Common myeloid progenitor, CD34-positive (primary cell): ENCODE measurements at regions not wholly inside any gene's neighbourhood (a gene's known extent, or its start where the extent isn't known, plus 50 kb on each side); places are given as distances from the start of the nearest gene placed in this dataset.
A peak's percentile ranks its signal among the peaks of the same experiment; 100 is the strongest.

Experiments
- CTCF ChIA-PET: fragments of 350-600 bp; sonication (Branson Sonifier 250); formaldehyde crosslinking; loops from one replicate; lab custom pipeline; 2021; ENCODE audit warnings: antibody characterized with exemption; lab: Charles Lee
- POLR2A ChIA-PET: fragments of 350-600 bp; sonication (Branson Sonifier 250); formaldehyde crosslinking; loops from one replicate; lab custom pipeline; 2021; ENCODE audit warnings: antibody characterized with exemption; lab: Charles Lee
- DNase-seq, 3 donors: peaks; one replicate each; pipeline versions ENCODE4 v3.0.0 to v3.0.0-alpha.2; 2013
- H3K27ac ChIP-seq, 2 experiments: 1 replicate in 1 of 2; 2 replicates in 1 of 2; pipeline ENCODE4 v1.7.0; 2013; ENCODE audit warnings: inconsistent platforms in 2 of 2, low read length in 2 of 2, mild to moderate bottlenecking in 2 of 2, low read depth in 1 of 2, moderate library complexity in 1 of 2; ENCODE audit not compliant: severe bottlenecking in 2 of 2, insufficient read depth in 1 of 2, poor library complexity in 1 of 2
- H3K27me3 ChIP-seq, 5 experiments: replicated peaks in 2 of 5; 1 replicate in 3 of 5; 2 replicates in 2 of 5; pipeline versions ENCODE4 v1.6.1 to v1.7.0; 2013; ENCODE audit warnings: low read length in 4 of 5, mild to moderate bottlenecking in 2 of 5, moderate library complexity in 2 of 5, inconsistent platforms in 1 of 5; ENCODE audit not compliant: insufficient read depth in 5 of 5, control insufficient read depth in 4 of 5
- H3K36me3 ChIP-seq, 4 experiments: 1 replicate in 2 of 4; 2 replicates in 2 of 4; pipeline versions ENCODE4 v1.6.1 to v1.7.0; 2013; ENCODE audit warnings: low read length in 3 of 4, control low read depth in 1 of 4, mild to moderate bottlenecking in 1 of 4; ENCODE audit not compliant: control insufficient read depth in 4 of 4, insufficient read depth in 4 of 4
- H3K4me1 ChIP-seq, 4 experiments: 1 replicate in 3 of 4; 2 replicates in 1 of 4; pipeline versions ENCODE4 v1.6.1 to v1.7.1; 2013; ENCODE audit warnings: low read length in 3 of 4, mild to moderate bottlenecking in 3 of 4, control low read depth in 1 of 4, inconsistent platforms in 1 of 4, moderate library complexity in 1 of 4; ENCODE audit not compliant: control insufficient read depth in 4 of 4, insufficient read depth in 4 of 4; ENCODE audit errors: control extremely low read depth in 1 of 4
- H3K4me3 ChIP-seq, 7 experiments: 1 replicate in 4 of 7; 2 replicates in 3 of 7; pipeline versions ENCODE4 v1.5.1 to v1.7.0; 2013; ENCODE audit warnings: mild to moderate bottlenecking in 7 of 7, low read length in 6 of 7, moderate library complexity in 6 of 7, inconsistent platforms in 2 of 7, low read depth in 2 of 7, control low read depth in 1 of 7; ENCODE audit not compliant: insufficient read depth in 4 of 7, control insufficient read depth in 1 of 7; ENCODE audit errors: extremely low read depth in 1 of 7
- H3K9me3 ChIP-seq, 5 experiments: 1 replicate in 4 of 5; 2 replicates in 1 of 5; pipeline versions ENCODE4 v1.6.1 to v1.7.1; 2013; ENCODE audit warnings: low read length in 4 of 5, mild to moderate bottlenecking in 2 of 5, inconsistent platforms in 1 of 5, low read depth in 1 of 5, moderate library complexity in 1 of 5; ENCODE audit not compliant: control insufficient read depth in 4 of 5, insufficient read depth in 2 of 5; ENCODE audit errors: control extremely low read depth in 1 of 5
- WGBS: methylation state at CpG from one replicate; pipeline ENCODE4 v1.1.5; 2013; ENCODE audit not compliant: insufficient coverage; 5-methylcytosine and 5-hydroxymethylcytosine counted together

- DNase-seq, result no peak
- Histone ChIP-seq H3K9me3 (peaks cover 0 to 8% (median 2%) of the 10 kb centered on the region in 5 experiments), H3K27me3 (no peaks in the 10 kb centered on the region), H3K4me3 (no peak overlapping the region), H3K27ac (no peak overlapping the region), H3K4me1 (no peaks in the 10 kb centered on the region), H3K36me3 (no peaks in the 10 kb centered on the region)
- no CpG with 5 or more reads among the region's 2 CpGs for WGBS
- CTCF ChIA-PET, result no interaction called here
- POLR2A ChIA-PET, result no interaction called here
Measured at GRCh38 chr18:55884498-55884897, 296.5 kb upstream of the TCF4 start.

DNA sequence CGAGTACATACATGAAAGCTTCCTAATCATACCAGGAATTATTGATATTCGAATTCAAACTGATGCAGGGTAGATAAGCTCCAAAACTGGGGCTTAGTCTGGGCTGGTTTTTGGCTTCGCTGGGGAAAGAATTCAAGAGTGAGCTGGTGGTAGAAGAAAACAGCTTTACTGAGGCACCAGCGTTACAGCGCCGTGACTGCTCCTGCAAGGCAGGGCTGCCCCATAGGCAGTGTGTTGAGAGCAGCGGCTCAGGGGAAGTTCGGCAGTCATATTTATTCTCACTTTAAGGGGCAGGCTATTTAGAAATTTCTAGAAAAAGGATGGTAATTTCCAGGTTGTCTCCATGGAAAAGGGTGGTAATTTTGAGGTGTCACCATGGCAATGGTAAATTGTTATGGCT lies 292.6 kb upstream of the TCF4 start:
- POLR2A ChIA-PET, result no interaction called here

DNA sequence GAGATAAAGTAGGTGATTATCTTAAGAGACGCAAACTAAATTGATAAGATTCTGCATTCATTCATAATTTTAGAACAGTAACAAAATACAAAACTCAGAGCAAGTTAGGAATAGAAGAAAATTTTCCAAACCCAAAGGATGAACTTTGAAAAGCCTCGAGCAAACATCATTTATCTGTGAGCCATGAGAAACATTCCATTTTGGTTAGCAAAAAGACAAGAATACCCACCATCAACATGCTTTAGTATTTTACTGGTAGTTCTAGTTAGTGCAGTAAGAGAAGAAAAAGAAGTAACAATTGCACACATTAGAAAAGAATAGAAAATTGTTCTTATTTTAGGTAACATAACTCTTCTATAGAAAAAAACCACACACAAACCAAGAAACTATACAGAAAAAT lies 291.3 kb upstream of the TCF4 start:
- H3K27ac ChIP-seq, result no peak overlapping the region
- H3K9me3 ChIP-seq, result peaks cover 0 to 2% (median 0%) of the 10 kb centered on the region in 5 experiments
- ChIA-PET CTCF (no interaction called here), POLR2A (no interaction called here)
- DNase-seq, result no peak
- H3K27me3 ChIP-seq, result no peaks in the 10 kb centered on the region
- no CpG with 5 or more reads among the region's 2 CpGs for WGBS
- no peaks in the 10 kb centered on the region for H3K36me3 ChIP-seq
- H3K4me3 ChIP-seq, result no peak overlapping the region
- peaks cover 0 to 2% (median 0%) of the 10 kb centered on the region in 4 experiments for H3K4me1 ChIP-seq

More for the DNA sequence above, 292.6 kb upstream of the TCF4 start:
- peaks cover 0 to 2% (median 0%) of the 10 kb centered on the region in 5 experiments for H3K9me3 ChIP-seq
- WGBS, result 93% methylated on average over 5 of the region's 8 CpGs
- CTCF ChIA-PET, result no interaction called here
- DNase-seq, result no peak
- H3K4me3 ChIP-seq, result no peak overlapping the region
- no peak overlapping the region for H3K27ac ChIP-seq
- H3K36me3 ChIP-seq, result no peaks in the 10 kb centered on the region
- no peaks in the 10 kb centered on the region for H3K27me3 ChIP-seq
- H3K4me1 ChIP-seq, result peaks cover 0 to 2% (median 0%) of the 10 kb centered on the region in 4 experiments

DNA sequence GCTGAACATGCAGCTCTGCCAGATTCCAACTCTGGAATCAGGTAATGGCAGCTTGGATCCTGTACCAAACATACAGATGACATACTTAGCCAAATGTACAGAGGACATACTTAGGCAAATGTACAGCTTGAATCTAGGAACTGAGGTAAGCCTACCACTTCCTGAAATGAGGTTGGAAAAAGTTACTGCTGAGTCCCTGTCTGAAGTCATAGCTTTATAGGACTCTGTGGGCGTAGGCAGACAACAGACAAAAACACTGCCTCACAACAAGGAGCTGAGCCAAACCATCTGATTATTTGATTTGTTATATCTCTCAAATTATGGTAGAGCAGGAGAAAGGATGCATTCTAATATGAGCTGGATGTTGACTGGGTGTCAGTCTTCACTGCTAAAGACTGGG lies 290.2 kb upstream of the TCF4 start:
- WGBS, result 80% methylated on average over 1 of the region's 1 CpG
- ChIA-PET POLR2A (no interaction called here), CTCF (no interaction called here)
- Histone ChIP-seq H3K4me3 (no peak overlapping the region), H3K36me3 (no peaks in the 10 kb centered on the region), H3K27ac (no peak overlapping the region), H3K27me3 (no peaks in the 10 kb centered on the region), H3K4me1 (peaks cover 0 to 2% (median 0%) of the 10 kb centered on the region in 4 experiments), H3K9me3 (peaks cover 0 to 2% (median 0%) of the 10 kb centered on the region in 5 experiments)
- DNase-seq, result peak in 2 of 3 donors; percentile 39 to 48

GRCh38 chr18:55877321-55877720 lies 289.3 kb upstream of the TCF4 start:
- ChIA-PET CTCF (no interaction called here), POLR2A (no interaction called here)
- no peak for DNase-seq
- H3K4me1 ChIP-seq, result peaks cover 0 to 2% (median 0%) of the 10 kb centered on the region in 4 experiments
- H3K9me3 ChIP-seq, result peaks cover 0 to 2% (median 0%) of the 10 kb centered on the region in 5 experiments
- H3K27me3 ChIP-seq, result no peaks in the 10 kb centered on the region
- H3K27ac ChIP-seq, result no peak overlapping the region
- no peaks in the 10 kb centered on the region for H3K36me3 ChIP-seq
- H3K4me3 ChIP-seq, result no peak overlapping the region
- WGBS, result no CpG with 5 or more reads among the region's 1 CpG

GRCh38 chr18:55876254-55876653 lies 288.3 kb upstream of the TCF4 start:
- DNase-seq, result no peak
- CTCF ChIA-PET, result no interaction called here
- peaks cover 0 to 2% (median 0%) of the 10 kb centered on the region in 5 experiments for H3K9me3 ChIP-seq
- no peaks in the 10 kb centered on the region for H3K36me3 ChIP-seq
- WGBS, result 100% methylated on average over 1 of the region's 2 CpGs
- H3K27me3 ChIP-seq, result no peaks in the 10 kb centered on the region
- peaks cover 0 to 2% (median 0%) of the 10 kb centered on the region in 4 experiments for H3K4me1 ChIP-seq
- no peak overlapping the region for H3K27ac ChIP-seq
- H3K4me3 ChIP-seq, result no peak overlapping the region
- POLR2A ChIA-PET, result no interaction called here

DNA sequence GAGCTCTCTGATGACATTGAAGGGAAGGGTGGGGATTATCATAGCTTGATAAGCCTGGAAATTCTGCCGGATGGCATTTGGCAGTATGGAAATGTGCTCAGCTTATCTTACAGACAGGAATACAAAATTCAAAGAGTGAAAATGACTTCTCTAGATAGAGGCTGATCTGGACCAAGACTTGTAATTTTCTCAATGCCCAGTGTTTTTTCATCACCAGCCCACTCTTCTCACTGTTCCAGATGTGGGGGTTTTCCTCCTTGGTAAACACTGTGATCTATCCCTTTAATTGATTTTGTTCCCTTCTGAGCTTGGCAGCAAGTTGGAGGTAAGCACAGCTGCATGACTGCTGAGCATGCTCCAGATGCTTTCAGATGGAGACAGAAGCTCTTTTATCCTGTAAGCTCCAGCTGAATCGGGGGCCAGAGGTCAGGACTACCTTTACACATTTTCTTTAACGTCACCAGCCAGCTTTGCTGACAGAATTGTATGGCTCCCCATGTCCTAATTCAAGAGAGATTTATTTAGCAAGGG lies 287.4 kb upstream of the TCF4 start:
- DNase-seq, result no peak
- ChIA-PET POLR2A (no interaction called here), CTCF (no interaction called here)
- WGBS, result 100% methylated on average over 1 of the region's 3 CpGs
- Histone ChIP-seq H3K27me3 (no peaks in the 10 kb centered on the region), H3K27ac (no peak overlapping the region), H3K4me3 (no peak overlapping the region), H3K4me1 (peaks cover 0 to 2% (median 0%) of the 10 kb centered on the region in 4 experiments), H3K9me3 (peaks cover 0 to 2% (median 0%) of the 10 kb centered on the region in 5 experiments), H3K36me3 (no peaks in the 10 kb centered on the region)
